Uterus (tissue), 2 donors: ENCODE measurements at regions not wholly inside any gene's neighbourhood (a gene's known extent, or its start where the extent isn't known, plus 50 kb on each side); places are given as distances from the start of the nearest gene placed in this dataset.

ENCODE experiments used
- CTCF ChIP-seq, 4 experiments: fragments of 200-600 bp in 2 of 4; fragments of 450-650 bp in 2 of 4; sonication (generic) in 2 of 4; IDR thresholded peaks; one replicate each; pipeline ENCODE4 v1.5.1; 2016 to 2019; ENCODE audit warnings: antibody characterized with exemption in 4 of 4, mild to moderate bottlenecking in 2 of 4, moderate library complexity in 1 of 4
- POLR2A ChIP-seq, 2 donors: fragments of 450-650 bp; IDR thresholded peaks; one replicate each; pipeline ENCODE4 v1.6.1; 2016; ENCODE audit warnings: antibody characterized with exemption in 2 of 2, mild to moderate bottlenecking in 1 of 2, moderate library complexity in 1 of 2

GRCh38 chr11:71191201-71191600 lies 61.2 kb downstream of the SHANK2 start:
- TF ChIP-seq CTCF (IDR thresholded peaks at IDR 0.05) (no peak), POLR2A (IDR thresholded peaks at IDR 0.05) (no peak)
